ENCODE measurements at regions not wholly inside any gene's neighbourhood (a gene's known extent, or its start where the extent isn't known, plus 50 kb on each side); places are given as distances from the start of the nearest gene placed in this dataset.
"Not testable (repeated sequence)": the region's sequence is repeated elsewhere in the genome, so short reads cannot be mapped to it uniquely, and the experiment has no call there.

- no peak for DNase-seq
Measured at GRCh38 chr3:187533797-187534196, 136.4 kb downstream of the SST start.

DNA sequence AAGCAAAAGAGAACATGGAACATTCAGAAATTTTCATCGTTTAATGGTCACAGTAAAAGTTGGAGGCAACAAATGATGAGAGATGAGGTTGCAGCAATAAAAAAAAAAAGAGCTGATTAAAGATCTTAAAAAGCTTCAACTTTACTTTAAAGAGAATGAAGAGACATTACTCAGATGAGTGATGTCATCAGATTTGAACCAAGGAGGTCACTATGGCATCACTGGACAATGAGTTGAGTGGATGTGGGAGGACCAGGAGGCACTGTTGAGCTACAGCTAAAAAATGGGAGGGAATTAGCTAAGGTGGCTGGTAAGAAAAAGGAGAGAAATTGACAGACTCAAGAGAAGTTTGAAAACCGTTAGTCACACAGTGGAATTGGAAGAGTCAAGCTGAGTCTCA, 138.4 kb downstream of the SST start:
- no peak for DNase-seq

DNA sequence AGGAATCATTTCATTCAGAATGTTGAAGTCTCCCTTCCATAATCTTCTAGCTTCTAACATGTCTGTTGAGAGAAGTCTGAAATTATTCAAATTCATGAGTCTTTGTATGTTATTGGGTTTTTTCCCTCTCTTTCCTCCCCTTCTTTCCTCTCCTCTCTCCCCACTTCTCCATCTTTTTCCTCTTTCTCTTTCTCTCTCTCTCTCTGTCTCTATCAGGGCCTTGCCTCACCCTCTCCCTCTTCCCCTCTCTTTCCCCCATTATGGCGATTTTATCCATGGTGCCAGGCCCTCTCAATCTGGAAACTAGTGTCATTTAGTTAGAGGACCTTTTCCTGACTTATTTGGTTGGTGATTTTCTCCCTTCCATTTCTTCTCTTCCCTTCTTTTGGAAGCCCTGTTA, 147.3 kb downstream of the SST start:
- no peak for DNase-seq

DNA sequence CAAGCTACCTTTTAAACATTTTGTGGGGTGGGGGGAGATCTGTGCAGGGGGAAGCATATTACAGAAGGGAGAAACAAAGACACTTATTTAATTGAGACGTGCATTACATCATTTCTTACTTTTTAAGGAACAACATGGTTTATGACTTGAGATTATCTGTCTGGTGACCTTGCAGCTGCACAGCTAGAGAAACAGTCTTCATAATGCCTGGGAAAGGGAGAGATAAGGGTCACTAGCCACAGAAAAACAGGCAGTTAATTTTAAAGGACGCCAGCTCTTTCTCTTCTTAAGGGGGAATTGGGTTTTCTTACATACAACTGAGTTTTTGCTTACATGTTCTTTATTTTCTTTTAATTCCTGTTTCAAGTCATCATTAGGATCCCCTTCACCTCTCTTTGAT, 147.9 kb downstream of the SST start:
- no peak for DNase-seq

DNA sequence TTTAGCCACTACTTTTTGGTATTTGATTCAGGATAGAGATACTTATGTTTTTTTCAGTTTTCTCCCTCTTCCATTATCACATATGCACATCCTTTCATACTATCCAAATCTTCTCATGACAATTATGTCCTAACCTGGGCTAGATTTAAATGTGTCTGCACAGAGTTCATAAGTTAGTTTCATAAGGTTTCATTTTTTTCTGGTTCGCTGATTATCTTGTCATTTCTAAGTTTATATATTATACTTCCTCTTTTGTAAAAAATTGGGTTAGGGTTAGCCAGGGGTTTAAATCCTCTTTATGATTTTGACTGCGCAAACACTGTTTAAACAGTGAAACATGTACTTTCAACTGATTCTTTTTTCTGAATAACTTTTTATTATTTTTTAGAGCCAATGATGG, 148.6 kb downstream of the SST start:
- no peak for DNase-seq

DNA sequence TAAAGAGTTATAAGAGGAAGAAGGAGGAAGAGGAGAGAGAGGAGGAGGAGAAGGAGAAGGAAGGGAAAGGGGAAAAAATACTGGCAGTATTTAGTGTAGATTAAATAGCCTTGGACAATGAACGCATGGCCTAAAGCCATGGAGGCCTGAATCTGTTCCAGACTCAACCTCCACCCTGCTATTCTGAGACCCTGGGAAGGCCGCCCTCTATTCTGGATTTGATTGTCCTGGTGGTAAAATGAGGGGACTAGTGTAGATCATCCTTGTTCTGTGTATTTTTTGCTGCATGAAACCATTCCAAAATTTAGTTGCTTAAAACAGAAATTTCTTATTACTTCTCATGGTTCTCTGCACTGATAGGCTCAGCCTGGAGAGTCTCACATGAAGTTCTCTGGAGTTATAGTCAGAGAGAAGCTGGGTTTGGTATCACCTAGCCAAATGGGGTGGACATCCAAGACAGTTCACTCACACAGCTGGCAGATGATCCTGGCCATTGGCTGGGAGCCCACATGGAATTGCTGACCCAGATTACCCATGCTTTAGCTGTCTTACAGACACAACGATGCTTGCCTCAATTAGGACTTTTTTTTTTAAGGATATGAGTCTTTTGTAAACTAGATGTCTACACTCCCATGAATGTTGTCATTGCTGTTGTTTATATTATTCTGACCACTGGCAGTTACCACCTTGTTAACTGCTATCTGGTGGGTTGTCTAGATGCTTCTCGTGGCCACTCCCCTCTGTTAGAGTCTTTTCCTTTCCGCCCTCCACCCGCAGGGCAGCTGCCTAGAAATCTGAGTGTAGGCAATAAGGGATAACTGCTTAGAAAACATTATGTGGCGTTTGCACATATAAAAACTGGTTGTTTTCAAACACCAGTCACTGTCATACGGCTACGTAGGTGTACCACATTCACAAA, 149.9 kb downstream of the SST start:
- DNase-seq: no peak

DNA sequence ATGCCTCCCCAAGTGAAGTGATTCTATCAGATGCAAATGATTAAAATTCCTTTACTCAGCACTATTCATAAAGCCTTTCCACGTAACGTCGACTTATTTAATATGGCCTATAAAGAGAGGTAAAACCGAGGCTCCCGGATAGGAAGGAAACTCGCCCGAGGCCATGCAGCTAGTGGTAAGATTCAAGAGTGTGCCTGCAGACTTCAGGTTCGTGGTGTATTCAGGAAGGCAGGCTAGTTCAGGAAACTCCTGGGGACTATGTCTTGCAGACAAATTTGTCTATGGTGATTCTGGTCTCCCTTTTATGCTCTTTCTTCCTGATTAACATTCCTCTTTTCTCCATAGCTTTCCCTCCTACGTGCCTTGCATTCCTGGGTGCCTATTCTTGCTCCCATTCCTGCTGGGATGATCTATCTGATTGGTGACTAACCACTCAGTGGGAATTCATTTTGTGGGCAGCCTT, 150.7 kb downstream of the SST start:
- no peak for DNase-seq

DNA sequence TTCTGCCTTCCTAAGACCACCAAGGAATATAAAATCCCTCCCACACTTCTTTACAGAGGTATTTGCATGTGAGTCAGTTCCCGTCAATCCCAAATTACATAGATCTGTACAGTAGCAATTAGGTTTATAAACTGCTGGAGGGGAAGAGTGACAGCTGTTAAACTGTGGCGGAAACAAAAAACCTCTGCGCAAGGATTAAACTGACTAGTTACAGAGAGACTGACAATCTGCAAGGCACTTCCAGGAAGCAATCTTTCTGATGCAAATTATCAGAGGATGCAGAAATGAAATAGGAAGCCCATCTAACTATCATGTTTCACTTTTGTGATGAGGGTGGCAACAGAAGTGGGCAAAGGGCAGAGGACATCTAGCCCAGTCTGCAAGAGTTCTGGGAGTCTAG, 150.4 kb downstream of the RTP4 start:
- no peak for DNase-seq

DNA sequence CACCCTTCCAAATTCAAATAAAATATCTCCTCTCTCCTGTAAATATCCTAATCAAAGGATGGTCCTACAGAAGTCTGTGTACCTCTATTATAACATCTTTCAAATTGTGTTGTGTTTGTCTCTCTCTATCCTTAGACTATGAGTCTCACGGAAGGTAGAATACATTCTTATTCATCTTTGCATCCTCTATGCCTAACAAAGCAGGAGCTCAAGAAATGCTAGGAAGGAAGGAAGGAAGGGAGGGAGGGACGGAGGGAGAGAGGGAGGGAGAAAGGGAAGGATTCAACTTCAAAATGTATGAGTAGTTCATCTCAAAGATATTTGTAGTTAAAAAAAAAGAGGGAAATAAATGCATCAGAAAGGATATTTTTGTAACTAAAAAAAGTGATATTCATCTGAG, 150.0 kb downstream of the RTP4 start:
- DNase-seq: no peak

DNA sequence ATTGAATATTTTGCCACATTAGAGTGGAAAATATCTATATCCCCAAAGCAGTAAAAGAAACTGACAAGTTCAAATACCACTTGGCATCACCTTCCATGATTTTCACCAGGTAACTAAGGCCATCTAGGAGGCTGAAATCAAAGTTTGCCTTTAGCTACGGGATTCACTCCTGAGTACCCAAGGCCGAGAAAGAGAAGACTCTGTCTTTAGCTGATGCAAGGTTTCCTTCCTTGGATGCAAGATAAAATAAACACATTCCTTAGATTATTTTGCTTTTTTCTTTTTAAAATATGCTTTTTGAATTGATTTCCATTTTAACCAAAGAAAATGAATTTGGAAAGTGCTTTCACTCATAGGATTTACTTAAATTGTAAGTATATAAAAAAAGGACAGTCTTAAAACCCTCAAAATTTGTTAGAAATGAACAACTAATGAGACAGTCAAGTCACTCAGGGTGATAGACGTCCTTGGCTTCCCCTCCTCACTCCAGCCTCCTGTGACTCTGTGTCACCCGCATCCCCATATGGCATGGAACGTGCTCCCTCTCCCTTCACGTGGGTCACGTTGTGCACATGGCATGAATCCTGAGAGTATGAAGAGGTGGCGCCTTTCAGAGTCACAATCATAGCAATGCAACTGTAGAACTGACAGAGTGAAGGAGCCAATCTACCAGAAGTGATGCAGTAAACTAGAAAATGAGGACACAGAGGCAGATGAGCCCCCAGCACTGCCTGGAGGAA, 148.4 kb downstream of the RTP4 start:
- no peak for DNase-seq

DNA sequence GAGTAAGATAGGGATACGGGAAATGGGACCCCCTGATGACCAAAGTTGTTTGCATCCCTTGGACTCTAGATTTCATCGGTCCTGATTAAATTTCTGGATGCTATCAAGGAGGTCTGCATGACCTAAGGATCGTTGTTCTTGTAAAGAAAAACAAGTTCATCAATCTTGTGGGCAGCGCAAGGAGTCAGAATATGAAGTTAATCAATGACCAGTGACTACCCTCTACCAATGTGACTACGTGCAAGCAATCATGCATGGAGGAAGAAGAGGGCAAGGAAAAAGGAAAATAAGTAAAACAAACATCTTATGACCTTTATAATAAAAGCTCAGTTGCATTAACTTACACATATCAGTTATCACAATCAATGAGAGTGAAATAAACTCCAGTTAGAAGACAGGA, 139.7 kb downstream of the RTP4 start:
- DNase-seq: no peak

- no peak for DNase-seq
Measured at GRCh38 chr3:187507266-187507665, 139.1 kb downstream of the RTP4 start.

DNA sequence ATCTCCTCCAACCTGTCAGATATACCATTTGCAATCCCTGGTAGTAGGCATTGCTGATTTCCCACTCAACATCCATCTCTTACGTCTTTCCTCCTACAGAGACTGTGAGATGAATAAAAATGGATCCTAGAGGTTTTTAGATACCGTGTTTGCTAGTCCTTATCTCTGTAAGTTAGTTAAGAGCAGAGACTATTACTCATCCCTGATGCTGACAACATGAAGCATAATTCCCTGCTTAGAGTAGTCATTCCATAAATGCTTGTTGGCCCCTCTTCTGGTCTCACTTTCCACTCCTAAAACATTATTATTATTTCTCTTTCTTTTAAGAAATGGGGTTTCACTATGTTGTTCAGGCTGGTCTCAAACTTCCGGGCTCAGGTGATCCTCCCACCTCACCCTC, 136.2 kb downstream of the RTP4 start:
- DNase-seq: no peak

- DNase-seq: no peak
Measured at GRCh38 chr3:187498211-187498724, 130.1 kb downstream of the RTP4 start.

- DNase-seq: no peak
Measured at GRCh38 chr3:187497052-187497451, 128.9 kb downstream of the RTP4 start.

GRCh38 chr3:187494056-187494455, 125.9 kb downstream of the RTP4 start:
- DNase-seq: not testable (repeated sequence)

DNA sequence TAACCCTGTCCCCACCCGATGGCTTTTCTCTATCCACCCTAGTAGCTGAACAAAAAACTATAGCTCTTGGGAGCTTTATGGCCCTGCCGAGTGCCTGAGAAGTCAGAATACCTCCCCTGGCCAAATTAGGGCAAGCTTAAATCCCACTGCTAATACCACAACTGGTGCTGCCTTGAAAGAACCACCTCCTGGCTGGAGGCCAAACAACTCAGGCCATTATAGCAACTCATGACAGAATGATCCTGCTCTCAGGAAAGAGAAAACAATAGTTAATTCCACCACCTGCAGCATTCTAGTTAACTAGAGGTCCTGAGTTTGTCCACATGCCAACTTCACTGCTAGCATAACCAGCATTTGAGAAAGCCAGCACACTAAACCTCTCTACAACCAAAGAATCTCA, 123.2 kb downstream of the RTP4 start:
- DNase-seq: no peak

DNA sequence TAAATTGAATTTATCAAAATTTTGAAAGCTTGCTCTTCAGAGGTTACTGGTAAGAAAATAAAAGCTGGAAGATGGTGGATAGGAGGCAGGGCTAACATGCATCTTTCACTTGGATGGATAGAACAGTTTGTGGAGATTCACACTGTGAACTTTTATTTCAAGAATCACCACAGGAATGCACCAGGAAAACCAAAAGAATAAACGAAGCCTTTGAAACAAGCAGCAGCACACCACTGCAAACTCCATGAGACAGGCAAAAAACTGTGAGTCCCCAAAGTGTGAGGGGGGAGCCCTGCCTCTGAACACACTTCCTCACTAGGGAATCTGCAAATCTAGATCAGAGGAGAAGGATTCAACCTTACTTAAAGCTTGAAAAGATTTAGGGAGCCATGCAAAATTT, 122.2 kb downstream of the RTP4 start:
- DNase-seq: no peak

DNA sequence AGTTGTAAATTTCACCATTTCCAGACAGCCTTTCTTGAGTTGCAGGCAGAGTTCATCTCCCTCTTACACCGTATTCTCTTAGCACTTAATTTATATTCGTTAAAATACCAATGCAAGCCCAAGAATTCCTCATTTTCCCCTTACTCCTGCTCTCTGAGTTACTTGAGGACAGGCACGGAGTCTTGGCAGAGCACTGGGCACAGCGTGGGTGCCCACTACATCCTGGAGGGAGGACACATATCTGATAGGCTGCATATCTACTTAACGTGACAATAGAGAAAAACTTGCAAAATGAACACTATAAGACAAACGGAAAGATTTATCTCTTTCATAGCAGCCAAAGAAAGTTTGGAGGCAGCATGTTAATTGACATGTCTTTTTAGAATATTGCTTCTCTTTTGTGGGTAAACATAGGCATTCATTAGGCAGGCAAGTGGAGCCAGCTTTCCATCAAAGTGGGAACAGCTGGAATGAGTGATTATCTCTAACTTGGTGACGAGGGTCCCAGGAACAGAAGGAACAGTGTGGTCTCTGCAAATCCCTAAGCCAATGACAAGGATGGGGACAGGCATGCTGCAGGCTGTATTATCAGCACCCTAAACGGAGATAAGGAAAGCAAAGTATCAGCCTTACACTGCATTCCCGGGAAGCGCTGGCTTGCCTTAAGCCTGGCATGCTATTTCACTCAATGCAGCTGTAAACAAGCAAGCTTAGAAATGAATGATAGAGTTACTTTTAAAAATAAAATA, 116.5 kb downstream of the RTP4 start:
- no peak for DNase-seq

DNA sequence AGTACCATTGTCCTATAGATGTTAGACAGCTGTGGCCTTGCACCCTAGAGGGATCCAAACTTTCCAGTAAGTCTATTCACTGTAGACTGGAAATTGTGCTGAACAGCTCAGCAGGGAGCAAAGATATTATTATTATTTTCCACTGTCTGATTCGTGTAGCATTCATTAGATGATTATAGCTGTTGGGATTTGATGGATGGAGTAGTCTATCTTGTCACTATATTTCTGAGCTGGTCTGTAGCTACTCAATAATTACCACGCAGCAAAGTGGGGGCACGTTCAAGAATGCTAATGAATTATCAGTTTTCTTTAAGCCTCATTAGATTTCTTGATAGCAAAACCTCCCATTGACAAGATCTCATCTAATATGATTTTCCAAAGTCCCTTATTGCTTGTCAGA, 113.2 kb downstream of the RTP4 start:
- no peak for DNase-seq

DNA sequence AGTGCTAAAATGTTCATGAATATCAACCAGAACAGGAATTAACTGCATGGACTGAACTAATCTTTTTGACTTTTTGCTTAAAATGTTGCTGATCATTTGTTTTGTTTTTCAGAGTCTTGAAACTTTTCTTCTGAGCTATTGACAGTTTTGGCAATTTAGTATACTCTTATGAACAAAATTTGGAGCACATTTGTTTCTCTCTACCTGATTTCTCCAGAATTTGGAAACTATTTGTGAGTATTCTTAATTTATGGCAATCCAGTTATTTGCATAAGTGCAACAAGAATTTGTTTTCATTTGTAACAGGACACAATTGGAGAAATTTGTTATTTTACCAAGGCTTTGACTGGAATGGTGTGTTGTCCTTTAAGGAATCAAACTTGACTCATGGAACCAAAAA, 107.4 kb downstream of the RTP4 start:
- not testable (repeated sequence) for DNase-seq

GRCh38 chr3:187473778-187474406, 105.7 kb downstream of the RTP4 start:
- no peak for DNase-seq

- DNase-seq: not testable (repeated sequence)
Measured at GRCh38 chr3:187466306-187466705, 98.1 kb downstream of the RTP4 start.

Measured in stimulated activated CD4-positive, alpha-beta T cell treated with anti-CD3 and anti-CD28 coated beads, Interleukin-2, amount 100 ng/mL, for 48 hours (primary cell).